GM19023 (cell line): ENCODE measurements at regions not wholly inside any gene's neighbourhood (a gene's known extent, or its start where the extent isn't known, plus 50 kb on each side); places are given as distances from the start of the nearest gene placed in this dataset.
"Not testable (repeated sequence)": the region's sequence is repeated elsewhere in the genome, so short reads cannot be mapped to it uniquely, and the experiment has no call there.

Source experiments
- ATAC-seq: cut with Tn5 transposase; IDR thresholded peaks from one replicate; pipeline ENCODE4 v1.9.1; 2021; ENCODE audit warnings: mild to moderate bottlenecking, moderate library complexity; ENCODE audit not compliant: unreplicated experiment

GRCh38 chr12:111122458-111122878 is 202.1 kb upstream of the MYL2 start:
- ATAC-seq: no peak

- ATAC-seq: no peak
These were observed 201.5 kb upstream of the MYL2 start for GRCh38 chr12:111121840-111122239.

GRCh38 chr12:111120578-111120977 is 200.2 kb upstream of the MYL2 start:
- no peak for ATAC-seq

GRCh38 chr12:111117017-111117416 is 196.6 kb upstream of the MYL2 start:
- ATAC-seq: no peak

- ATAC-seq: not testable (repeated sequence)
These were observed 192.9 kb upstream of the MYL2 start for GRCh38 chr12:111113313-111113712.

GRCh38 chr12:111112311-111113098 is 192.1 kb upstream of the MYL2 start:
- no peak for ATAC-seq

- ATAC-seq: no peak
These were observed 191.3 kb upstream of the MYL2 start for GRCh38 chr12:111111681-111112080.

GRCh38 chr12:111110556-111110955 is 190.2 kb upstream of the MYL2 start:
- ATAC-seq: no peak

- ATAC-seq: no peak
These were observed 188.3 kb upstream of the MYL2 start for GRCh38 chr12:111108726-111109125.

GRCh38 chr12:111107392-111108178 is 187.2 kb upstream of the MYL2 start:
- ATAC-seq: no peak

GRCh38 chr12:111105294-111105693 is 184.9 kb upstream of the MYL2 start:
- no peak for ATAC-seq

GRCh38 chr12:111103583-111103982 is 183.2 kb upstream of the MYL2 start:
- no peak for ATAC-seq

- no peak for ATAC-seq
These were observed 181.8 kb upstream of the MYL2 start for GRCh38 chr12:111102102-111102739.

GRCh38 chr12:111101003-111101402 is 180.6 kb upstream of the MYL2 start:
- no peak for ATAC-seq

GRCh38 chr12:111100554-111100953 is 180.2 kb upstream of the MYL2 start:
- ATAC-seq: no peak

GRCh38 chr12:111100003-111100402 is 179.6 kb upstream of the MYL2 start:
- no peak for ATAC-seq

- ATAC-seq: no peak
These were observed 178.8 kb upstream of the MYL2 start for GRCh38 chr12:111099186-111099585.

- ATAC-seq: no peak
These were observed 174.0 kb upstream of the MYL2 start for GRCh38 chr12:111094157-111095010.

GRCh38 chr12:111093428-111094142 is 173.2 kb upstream of the MYL2 start:
- ATAC-seq: no peak

GRCh38 chr12:111091051-111091450 is 170.7 kb upstream of the MYL2 start:
- no peak for ATAC-seq
